DMS53 (cell line): ENCODE measurements at regions not wholly inside any gene's neighbourhood (a gene's known extent, or its start where the extent isn't known, plus 50 kb on each side); places are given as distances from the start of the nearest gene placed in this dataset.
"Not testable (repeated sequence)": the region's sequence is repeated elsewhere in the genome, so short reads cannot be mapped to it uniquely, and the experiment has no call there.

Source experiments
- DNase-seq: peaks from one replicate; lab custom pipeline; 2025; lab: John Stamatoyannopoulos, UW

GRCh38 chr14:30223966-30224365, 296.3 kb upstream of the PRKD1 start:
- peak; percentile 22 for DNase-seq

GRCh38 chr14:30225176-30225575, 297.5 kb upstream of the PRKD1 start:
- DNase-seq = no peak

GRCh38 chr14:30227436-30227835, 299.8 kb upstream of the PRKD1 start:
- DNase-seq = no peak

GRCh38 chr14:30227876-30228275, 300.2 kb upstream of the PRKD1 start:
- DNase-seq = peak; percentile 18

- DNase-seq = no peak
Measured at GRCh38 chr14:30230719-30231118, 303.1 kb upstream of the PRKD1 start.

GRCh38 chr14:30234966-30235365, 307.3 kb upstream of the PRKD1 start:
- DNase-seq = no peak

GRCh38 chr14:30235485-30235884, 307.8 kb upstream of the PRKD1 start:
- DNase-seq = no peak

- DNase-seq = no peak
Measured at GRCh38 chr14:30238936-30239335, 311.3 kb upstream of the PRKD1 start.

GRCh38 chr14:30240018-30240417, 312.4 kb upstream of the PRKD1 start:
- no peak for DNase-seq

- no peak for DNase-seq
Measured at GRCh38 chr14:30240685-30241084, 313.0 kb upstream of the PRKD1 start.

- DNase-seq = no peak
Measured at GRCh38 chr14:30242744-30243143, 315.1 kb upstream of the PRKD1 start.

- DNase-seq = no peak
Measured at GRCh38 chr14:30243207-30243606, 315.6 kb upstream of the PRKD1 start.

- DNase-seq = no peak
Measured at GRCh38 chr14:30243805-30244204, 315.2 kb upstream of the G2E3 start.

- DNase-seq = not testable (repeated sequence)
Measured at GRCh38 chr14:30244348-30244747, 314.6 kb upstream of the G2E3 start.

- DNase-seq = no peak
Measured at GRCh38 chr14:30251017-30251416, 307.9 kb upstream of the G2E3 start.

GRCh38 chr14:30251557-30252100, 307.3 kb upstream of the G2E3 start:
- DNase-seq = no peak

GRCh38 chr14:30252151-30252550, 306.8 kb upstream of the G2E3 start:
- no peak for DNase-seq

- no peak for DNase-seq
Measured at GRCh38 chr14:30252783-30253674, 305.9 kb upstream of the G2E3 start.

- no peak for DNase-seq
Measured at GRCh38 chr14:30256627-30257026, 302.3 kb upstream of the G2E3 start.

GRCh38 chr14:30257946-30258661, 300.9 kb upstream of the G2E3 start:
- no peak for DNase-seq

GRCh38 chr14:30260833-30261607, 297.9 kb upstream of the G2E3 start:
- no peak for DNase-seq

GRCh38 chr14:30264161-30264560, 294.8 kb upstream of the G2E3 start:
- DNase-seq = no peak
